NCI-H2227 treated with DMSO at 0.1 percent for 48 hours (cell line): ENCODE measurements at regions not wholly inside any gene's neighbourhood (a gene's known extent, or its start where the extent isn't known, plus 50 kb on each side); places are given as distances from the start of the nearest gene placed in this dataset.

ENCODE experiments used
- DNase-seq: peaks from one replicate; lab custom pipeline; 2025; lab: John Stamatoyannopoulos, UW

DNA sequence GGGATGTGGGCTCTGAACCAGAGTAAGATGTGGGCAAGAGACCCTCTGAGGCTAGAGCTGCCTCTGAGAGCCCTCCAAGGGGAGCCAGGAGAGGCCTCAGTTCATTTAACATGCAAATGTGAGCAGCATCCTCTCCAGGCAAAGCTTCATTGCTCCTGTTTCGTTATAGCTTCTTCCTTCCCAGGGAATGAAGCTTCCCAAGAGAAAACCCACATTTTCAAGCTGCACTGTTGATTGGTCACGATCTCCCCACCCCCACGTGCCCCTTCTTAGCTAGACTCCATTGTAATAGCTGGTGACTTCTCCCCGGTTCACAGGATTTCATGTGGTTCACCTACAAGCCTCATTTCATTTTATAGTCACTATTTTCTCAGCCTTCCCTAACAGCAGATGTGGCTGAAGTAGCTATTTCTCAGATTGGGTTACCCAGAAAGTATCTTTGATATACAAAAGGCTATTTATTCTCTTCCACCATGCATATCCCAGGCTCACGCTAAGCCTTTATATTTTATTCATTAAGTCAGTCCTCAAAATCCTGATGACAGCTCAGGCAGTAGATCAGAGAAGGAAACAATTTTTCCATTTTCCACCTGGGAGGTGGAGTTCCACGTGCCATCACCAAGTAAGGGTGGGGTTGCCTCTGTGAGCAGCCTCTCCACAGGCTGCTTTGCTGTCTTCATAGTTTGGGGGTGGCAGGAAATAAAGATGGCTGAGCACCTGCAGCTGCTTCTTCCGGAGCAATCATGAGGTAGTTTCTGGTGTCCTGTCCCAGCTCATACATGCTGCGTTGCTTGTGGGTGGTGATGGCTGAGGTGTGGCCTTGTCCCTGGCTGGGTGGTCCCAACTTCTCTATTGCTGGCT lies 178.3 kb upstream of the RAB4A start:
- DNase-seq = no peak

DNA sequence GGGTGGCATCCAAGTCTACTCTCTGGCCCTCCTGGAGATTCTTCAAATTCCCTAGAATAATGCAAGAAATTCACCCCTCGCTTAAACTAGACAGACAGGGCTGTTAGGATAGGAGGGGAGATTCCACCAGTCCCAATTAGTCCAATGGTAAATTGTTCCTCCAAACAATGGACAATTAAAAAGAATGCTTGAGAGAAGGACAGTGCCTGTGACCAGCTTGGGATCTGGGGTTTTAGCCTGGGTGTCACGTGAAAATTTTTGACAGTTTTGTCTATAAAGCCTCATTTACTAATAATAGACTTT lies 177.7 kb upstream of the RAB4A start:
- DNase-seq = no peak

DNA sequence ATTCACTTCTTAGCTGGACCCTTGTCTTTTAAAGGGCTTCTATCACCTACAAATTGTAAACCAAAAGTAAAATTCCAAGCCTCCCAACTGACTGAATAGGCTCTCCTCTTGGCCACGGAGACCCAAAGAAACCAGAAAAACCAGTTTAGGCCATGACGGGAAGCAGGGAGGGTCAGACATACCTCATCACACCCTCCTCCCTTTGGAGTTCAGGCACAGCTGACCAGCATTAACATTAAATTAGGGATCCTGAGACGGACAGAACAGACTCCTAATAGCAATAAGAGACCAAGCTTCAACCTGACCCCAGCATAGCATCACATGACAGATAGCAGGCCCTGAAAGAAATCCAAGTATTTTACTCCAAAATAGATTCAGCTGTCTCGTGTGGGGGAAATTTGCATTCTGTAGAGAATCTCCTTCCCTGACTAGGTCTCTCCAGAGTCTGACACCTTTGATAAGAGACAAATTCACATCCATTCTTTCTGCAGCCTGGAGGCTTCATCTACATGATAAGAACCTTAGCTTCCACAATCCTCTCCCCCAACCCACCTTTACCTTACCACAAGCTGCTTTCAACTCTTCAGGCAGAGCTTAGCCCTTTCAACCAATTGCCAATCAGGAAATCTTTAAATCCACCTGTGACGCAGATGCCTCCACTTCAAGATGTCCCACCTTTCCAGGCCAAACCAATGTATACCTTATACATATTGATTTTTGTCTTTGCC lies 177.1 kb upstream of the RAB4A start:
- DNase-seq = no peak

DNA sequence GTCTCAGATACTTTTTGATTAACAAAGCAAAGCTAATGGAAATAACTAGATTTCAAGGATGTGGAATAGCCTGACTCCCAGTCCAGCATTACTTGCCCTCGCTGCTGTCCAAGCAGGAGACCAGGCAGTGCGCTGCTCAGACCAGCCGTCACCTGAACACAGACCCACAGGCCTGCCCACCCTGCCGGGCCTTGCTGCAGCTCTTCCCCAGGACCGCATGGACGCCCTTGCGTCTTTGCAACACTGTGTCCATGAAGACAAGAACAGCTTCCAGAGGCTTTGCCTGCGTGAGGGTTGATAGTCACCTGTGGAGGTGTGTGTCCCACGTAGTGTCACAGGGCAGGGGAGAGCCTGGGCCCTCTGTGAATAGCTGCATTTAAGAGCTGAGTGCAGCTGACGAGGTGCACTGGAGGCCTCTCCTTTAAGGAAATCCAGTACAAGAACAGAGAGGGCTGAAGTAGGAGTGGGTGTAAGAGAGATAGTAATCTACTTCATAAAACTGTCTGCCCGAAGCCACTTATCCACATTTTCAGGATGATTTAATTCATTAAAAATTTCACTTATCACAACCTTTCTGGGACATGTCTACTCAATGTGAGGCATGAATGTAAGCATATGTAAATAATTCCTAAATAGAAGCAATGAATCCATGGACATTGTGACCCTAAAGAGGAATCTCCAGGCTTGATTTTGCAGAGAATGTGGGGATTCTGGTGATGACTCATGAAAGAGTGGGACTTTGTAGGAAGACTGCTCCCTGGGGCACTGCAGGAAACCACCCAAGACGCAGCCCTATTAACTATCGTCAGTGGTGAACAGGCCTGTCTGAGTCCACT lies 176.2 kb upstream of the RAB4A start:
- no peak for DNase-seq

DNA sequence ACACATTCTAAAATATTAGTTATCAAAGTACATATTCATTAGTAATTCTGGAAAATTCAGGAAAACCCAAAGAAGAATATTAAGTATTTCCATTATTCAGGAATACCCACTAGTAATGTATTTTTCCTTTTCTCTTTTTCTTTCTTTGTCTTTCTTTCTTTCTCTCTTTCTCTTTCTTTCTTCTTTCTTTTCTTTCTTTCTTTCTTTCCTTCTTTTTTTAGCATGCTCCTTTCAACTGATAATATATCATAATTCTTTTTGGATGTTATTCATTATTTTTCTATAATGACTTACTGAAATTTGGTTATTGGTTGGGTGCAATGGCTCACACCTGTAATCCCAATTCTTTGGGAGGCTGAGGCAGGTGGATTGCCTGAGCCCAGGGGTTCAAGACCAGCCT lies 175.6 kb upstream of the RAB4A start:
- DNase-seq = no peak

DNA sequence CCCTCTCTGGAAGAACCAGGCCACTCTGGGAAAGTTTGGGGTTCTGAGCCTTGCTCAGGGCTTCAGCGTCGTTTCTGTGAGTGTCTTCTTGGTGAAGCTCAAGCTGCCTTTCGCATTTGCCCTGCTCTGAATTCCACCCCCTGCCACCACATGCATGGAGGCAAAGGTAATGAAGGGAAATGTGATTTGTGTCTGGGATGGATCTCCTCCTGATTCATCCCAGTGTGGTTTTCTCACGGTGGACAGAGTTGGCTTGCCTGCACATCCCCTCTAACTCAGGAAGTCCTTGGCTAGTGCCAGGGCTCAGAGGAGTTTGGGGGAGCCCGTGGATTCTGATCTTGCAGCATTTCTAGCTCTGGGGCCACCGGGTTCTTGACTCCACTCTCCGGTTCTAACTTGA lies 173.6 kb upstream of the RAB4A start:
- no peak for DNase-seq

DNA sequence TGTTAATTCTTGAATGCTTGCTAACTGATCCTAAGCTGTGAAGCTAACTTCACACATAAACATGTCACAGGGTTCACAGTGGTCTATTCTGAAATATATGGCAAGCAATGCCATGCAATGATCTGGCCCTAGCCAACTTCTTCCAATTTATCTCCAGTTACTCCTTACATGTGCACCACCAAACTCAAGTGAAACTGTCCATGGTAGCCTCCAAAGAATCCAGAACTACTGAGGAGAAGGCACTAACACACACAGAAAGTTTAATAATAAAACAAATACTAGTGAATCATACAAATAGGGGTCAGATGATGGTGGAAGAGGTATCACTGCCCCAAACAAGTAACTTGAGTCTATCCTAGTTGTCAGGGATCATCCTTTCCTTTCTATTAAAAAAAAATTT lies 172.6 kb upstream of the RAB4A start:
- DNase-seq = no peak

DNA sequence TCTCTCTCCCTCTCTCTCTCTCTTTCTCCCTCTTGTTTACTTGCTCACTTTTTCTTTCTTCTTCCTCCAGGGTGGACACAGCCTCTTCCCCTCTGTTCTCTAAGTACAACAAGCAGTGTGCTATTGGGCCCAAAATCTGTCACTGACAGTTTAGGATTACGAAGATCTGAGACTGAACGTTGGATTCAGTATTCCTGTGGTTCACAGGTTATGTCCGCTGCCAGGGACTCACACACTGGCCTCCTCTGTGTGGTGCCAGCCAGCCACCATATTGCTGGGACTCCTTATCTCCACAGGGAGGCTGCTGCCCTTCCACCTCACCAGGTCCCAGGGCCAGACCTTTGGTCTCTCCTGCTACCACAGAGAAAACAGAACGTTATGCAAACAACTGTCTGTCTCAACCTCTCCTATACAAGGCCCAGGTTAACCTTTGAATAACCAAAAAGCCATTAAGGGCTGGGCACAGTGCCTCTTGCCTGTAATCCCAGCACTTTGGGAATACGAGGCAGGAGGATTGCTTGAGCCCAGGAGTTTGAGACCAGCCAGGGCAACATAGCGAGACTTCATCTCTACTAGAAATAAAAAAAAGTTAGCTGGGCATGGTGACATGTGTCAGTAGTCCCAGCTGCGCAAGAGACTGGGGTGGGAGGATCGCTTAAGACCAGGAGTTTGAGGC lies 171.9 kb upstream of the RAB4A start:
- DNase-seq = no peak

DNA sequence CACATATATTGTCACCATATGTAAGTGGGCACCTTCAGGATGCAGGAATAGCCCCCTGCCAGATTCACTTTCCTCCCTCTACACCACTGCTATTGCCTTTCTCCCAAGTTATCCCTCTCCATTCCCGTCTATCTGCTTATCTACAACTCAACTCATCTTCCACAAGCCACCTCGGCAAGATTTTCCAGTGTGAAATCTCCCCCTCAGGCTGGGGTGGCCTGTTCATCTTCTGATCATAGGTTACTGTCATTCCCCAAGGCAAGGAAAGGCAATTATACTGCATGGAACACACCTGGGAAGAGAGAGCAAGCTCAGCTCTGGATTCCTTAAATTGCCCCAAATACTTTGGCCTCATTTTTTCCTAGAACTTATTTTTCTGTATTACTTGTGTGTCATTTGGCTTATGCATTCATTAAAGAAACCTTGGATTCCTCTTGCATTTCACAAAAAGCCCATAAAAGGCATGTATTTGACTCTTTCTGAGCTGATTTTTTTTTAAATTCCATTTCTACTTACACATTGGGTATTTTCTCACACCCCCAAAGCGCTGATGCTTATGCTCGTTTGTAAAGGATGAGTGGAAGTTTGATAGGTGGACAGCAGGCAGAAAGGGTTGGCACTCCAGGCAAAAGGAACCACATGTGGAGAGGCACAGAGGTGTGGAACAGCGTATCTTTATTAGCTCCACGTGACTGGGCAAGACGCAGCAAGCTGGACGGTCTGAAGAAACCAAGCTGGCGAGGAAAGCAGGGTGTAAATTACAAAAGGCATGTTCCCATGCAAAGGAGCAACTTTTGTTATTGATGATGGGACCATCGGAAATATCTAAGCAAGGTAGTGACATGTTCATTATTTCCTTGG lies 169.7 kb upstream of the RAB4A start:
- no peak for DNase-seq

DNA sequence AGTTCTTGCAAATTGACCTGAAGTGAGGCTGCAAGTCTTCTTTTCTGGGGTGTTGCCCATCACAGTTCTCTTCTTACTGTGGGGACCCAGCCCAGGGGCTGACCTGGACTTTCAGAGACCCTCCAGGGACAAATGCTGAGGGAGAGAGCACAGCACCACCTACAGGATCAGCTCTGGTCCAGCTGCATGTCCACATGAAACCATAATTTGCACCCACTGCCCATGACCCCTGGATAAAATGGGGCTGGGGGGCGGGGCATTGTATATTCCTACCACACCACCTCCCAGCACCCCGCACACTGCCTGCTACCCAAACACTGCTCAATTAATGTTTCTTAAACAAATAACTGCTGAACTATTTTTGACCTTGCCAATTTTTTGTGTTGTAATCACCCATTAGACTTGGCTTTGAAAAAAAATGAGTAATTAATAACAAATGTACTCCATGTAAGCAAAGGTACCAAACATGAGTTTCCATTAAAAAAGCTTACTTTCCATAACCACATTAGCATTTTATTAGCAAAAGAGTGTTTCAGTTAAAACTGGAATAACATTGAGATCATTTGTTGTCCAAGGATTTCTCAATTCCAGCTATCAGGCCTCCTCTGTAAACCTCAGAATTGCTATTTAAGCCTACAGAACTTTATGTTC lies 168.0 kb upstream of the RAB4A start:
- no peak for DNase-seq

DNA sequence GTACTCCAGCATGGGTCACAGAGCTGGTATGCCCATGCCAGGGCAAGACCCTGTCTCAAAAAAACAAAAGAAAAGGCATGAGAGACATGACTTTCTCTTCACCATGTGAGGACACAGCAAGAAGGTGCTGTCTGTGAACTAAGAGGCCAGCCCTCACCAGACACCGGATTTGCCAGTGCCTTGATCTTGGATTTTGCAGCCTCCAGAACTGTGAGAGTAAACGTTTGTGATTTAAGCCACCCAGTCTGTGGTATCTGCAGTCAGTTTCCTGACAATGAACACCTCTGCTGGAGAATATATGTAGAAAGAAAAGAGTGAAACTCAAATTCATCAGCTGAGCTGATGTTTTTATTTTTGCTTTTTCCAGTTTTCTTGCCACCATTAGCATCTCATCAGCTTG lies 166.3 kb upstream of the RAB4A start:
- DNase-seq = no peak

DNA sequence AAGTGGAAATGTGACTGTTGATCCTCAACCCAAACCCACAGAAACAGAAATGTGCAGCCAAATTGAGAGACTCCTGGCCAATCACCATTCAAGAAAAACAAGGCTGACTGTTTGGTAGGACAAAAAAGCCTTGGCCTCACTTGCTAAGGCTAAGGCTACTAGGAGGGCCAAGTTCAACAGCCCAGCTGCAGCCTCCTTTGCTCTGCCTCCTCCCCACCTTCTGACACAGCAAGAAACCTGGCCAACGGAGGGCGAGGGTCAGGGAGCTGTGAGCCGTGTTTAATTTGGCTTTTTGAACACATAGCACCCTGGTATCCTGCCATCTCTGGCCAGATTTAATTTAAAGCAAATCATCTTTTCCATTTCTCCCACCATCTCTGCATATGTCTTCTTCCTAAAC lies 165.8 kb upstream of the RAB4A start:
- DNase-seq = no peak

DNA sequence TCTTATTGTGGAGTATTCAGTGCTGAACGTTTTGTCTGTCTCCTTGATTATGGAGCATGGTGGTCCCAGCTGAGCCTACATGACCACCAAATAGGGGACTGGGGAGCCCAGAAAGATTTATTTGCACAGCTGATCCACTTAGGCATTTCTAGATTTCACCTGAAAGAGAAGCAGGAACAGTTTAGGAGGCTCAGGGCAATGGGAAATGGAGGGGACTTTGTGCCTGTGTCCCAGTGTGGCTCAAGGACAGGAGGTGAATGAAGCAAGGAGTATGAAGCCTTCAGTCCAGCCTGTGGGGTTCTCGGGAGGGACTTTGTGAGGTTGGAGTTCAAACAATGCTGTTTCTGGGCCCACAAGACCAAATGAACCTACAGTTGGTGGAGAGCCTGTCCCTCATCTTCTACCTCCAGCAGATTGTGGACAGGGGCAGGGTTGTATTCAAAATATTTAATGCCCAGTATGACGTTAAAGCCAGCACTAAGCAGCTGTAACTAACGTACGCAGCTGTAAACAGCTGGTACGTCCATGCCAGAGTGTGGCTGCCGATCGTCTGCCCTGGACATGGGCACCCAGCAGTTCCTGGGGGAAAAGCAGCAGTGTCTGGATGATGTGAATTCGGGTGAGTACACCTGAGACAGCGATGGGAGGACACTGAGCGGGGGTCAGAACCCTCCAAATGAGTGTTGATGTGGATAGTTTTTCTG lies 164.9 kb upstream of the RAB4A start:
- no peak for DNase-seq

DNA sequence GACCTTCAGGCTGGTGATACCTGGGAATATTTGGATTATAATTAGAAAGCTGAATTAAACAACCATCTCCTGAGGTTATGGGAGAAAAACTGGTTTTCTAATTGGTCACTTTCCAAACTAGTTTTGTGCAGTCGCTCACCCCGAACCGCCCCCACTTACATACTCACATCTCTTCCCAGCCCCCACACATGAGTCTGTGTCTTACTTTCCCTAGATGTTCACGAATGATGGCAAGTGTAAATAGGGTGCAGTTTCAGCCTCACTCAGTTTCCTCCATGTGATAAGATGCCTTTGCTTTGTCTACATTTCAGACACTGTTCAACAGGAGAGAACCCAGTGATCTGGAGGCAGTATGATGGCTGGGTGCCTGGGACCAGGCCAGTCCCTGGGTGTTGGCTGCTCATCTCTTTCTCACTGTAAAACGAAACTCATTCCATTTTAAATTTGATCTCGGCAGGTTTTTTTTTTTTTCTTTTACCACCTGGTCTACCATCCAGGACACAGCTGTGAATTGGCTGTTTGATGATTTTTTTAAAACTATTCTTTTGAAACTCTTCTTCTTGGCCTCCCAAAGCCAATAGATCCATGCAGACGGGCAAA lies 164.3 kb upstream of the RAB4A start:
- DNase-seq = no peak

DNA sequence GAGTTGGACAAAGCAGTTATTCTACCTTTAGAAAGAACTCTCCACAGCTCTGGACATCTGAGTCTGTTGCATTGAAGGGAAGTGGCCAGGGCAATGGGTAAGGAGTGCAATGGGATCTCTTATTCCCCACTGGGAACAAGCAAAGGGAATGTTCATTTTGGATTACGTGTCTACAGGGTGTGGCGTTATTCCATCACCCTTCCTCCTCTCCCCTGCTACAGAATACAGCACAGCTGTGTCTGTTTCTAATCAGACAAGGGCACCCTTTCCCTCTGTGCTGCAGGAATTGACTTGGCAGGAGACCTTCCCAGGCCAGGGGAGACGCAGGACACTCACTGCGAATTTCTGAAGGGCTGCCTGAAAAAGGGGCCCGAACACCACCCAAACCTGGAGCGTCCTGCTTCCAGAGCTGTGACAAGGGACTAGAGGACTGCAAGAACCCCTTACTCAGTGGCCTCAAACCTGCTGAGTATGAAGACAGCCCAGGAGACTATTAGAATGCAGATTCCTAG lies 163.6 kb upstream of the RAB4A start:
- no peak for DNase-seq

DNA sequence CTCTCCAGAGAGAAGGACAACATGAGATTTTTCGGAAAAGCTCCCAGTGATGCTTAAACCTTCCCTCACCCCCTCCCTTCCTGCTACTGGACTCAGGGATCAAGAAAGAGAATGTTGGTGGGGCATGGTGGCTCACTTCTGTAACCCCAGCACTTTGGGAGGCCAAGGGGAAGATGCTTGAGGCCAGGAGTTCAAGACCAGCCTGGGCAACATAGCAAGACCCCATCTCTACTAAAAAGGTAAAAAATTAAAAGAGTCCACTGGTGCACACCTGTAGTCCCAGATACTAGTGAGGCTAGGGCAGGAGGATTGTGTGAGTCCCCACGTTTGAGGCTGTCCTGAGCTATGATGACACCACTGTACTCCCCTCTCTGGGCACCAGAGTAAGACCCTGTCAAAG lies 162.9 kb upstream of the RAB4A start:
- no peak for DNase-seq

DNA sequence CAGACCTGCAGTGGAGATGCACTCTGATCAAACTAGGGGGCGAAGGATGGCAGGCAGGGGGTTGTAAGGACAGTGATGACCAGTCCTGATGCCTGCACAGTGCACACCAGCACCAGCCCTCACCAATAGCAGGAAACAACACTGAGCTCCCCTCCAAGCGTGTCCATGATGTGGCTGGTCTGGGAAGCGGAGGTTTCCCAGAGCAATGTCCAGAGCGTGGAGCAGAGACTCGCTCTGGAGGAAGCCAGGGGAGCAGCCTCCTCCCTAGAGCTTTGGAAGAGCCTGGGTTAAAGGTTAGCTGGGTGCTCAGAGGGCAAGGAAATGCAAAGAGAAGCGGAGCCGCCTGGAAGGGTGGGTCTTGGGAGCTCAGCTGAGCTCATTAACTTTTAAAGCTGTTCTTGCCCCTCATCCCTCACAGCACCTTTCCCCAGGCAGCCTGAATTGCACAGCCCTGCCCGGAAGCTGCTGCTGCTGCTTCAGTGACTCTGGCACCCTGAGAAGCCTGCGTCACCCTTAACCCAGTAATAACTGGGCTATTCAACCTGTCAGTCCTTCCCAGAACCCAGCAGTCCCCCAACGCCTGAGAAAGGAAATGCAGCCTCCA lies 162.2 kb upstream of the RAB4A start:
- DNase-seq = peak; percentile 28

DNA sequence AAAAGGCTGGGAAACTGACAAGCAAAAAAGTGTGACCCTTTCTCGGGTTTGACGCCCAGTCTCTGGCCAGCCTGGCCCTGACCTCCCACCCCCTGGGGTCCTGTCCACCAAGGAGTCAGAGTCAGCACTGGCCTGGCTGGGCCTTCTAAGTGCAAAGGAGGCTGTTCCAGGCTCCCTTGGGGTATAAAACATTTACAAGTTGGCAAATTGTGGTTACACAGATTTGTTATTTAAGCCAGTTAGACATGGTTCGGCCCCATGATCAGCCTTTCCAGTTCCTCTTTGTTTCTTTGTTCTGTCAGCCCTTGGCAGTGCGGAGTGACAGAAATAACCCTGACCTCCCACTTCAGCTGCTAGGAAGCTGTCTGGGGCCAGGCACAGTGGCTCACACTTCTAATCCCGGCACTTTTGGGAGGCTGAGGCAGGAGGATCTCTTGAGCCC lies 161.6 kb upstream of the RAB4A start:
- DNase-seq = no peak

DNA sequence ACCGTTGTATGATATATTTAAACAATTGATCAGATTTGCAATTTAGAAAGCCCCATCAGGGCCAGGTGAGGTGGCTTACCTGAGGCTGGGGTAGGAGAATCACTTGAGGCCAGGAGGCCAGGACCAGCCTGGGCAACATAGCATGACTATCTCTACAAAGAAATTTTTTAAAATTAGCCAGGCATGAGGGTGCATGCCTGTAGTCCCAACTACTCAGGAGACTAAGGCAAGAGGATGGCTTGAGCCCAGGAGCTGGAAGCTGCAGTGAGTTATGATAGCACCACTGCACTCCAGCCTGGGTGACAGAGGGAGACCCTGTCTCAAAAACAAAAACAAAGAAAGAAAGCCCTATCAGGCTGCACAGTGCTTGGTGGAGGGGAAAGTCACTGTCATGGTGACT lies 159.9 kb upstream of the RAB4A start:
- DNase-seq = no peak
